ENCODE measurements at regions not wholly inside any gene's neighbourhood (a gene's known extent, or its start where the extent isn't known, plus 50 kb on each side); places are given as distances from the start of the nearest gene placed in this dataset.
"Not testable (repeated sequence)": the region's sequence is repeated elsewhere in the genome, so short reads cannot be mapped to it uniquely, and the experiment has no call there.

GRCh38 chr13:24931450-24932251 lies 164.3 kb upstream of the PABPC3 start:
- DNase-seq = no peak

GRCh38 chr13:24933106-24934023 lies 162.6 kb upstream of the PABPC3 start:
- not testable (repeated sequence) for DNase-seq

- not testable (repeated sequence) for DNase-seq
Observed at GRCh38 chr13:24934024-24934385, 161.9 kb upstream of the PABPC3 start.

- DNase-seq = no peak
Observed at GRCh38 chr13:24938966-24939365, 157.0 kb upstream of the PABPC3 start.

GRCh38 chr13:24941023-24941713 lies 154.8 kb upstream of the PABPC3 start:
- not testable (repeated sequence) for DNase-seq

- DNase-seq = no peak
Observed at GRCh38 chr13:24943136-24943535, 152.8 kb upstream of the PABPC3 start.

GRCh38 chr13:24944073-24944472 lies 151.9 kb upstream of the PABPC3 start:
- DNase-seq = not testable (repeated sequence)

- DNase-seq = not testable (repeated sequence)
Observed at GRCh38 chr13:24948977-24949376, 147.0 kb upstream of the PABPC3 start.

- not testable (repeated sequence) for DNase-seq
Observed at GRCh38 chr13:24950611-24951010, 145.3 kb upstream of the PABPC3 start.

- DNase-seq = not testable (repeated sequence)
Observed at GRCh38 chr13:24967970-24968369, 128.0 kb upstream of the PABPC3 start.

- not testable (repeated sequence) for DNase-seq
Observed at GRCh38 chr13:24968416-24968815, 127.5 kb upstream of the PABPC3 start.

- DNase-seq = not testable (repeated sequence)
Observed at GRCh38 chr13:24973102-24973501, 122.8 kb upstream of the PABPC3 start.

- DNase-seq = not testable (repeated sequence)
Observed at GRCh38 chr13:24981181-24981803, 114.6 kb upstream of the PABPC3 start.

GRCh38 chr13:24982333-24982999 lies 113.5 kb upstream of the PABPC3 start:
- no peak for DNase-seq

GRCh38 chr13:24983094-24983493 lies 112.8 kb upstream of the PABPC3 start:
- DNase-seq = no peak

GRCh38 chr13:24984134-24984533 lies 111.8 kb upstream of the PABPC3 start:
- DNase-seq = no peak

- no peak for DNase-seq
Observed at GRCh38 chr13:24985107-24985506, 110.8 kb upstream of the PABPC3 start.

GRCh38 chr13:24985896-24986295 lies 110.0 kb upstream of the PABPC3 start:
- no peak for DNase-seq

GRCh38 chr13:24986826-24987225 lies 109.1 kb upstream of the PABPC3 start:
- DNase-seq = no peak

GRCh38 chr13:24989959-24990358 lies 106.0 kb upstream of the PABPC3 start:
- DNase-seq = not testable (repeated sequence)

- DNase-seq = not testable (repeated sequence)
Observed at GRCh38 chr13:24992946-24993345, 103.0 kb upstream of the PABPC3 start.

- peak; percentile 44 for DNase-seq
Observed at GRCh38 chr13:24995225-24995804, 100.6 kb upstream of the PABPC3 start.

All from NCI-H1105 (cell line).